GM10248 (cell line): ENCODE measurements at regions not wholly inside any gene's neighbourhood (a gene's known extent, or its start where the extent isn't known, plus 50 kb on each side); places are given as distances from the start of the nearest gene placed in this dataset.

ENCODE experiments used
- CTCF ChIA-PET: fragments of 300-600 bp; sonication (Branson Sonifier 250); formaldehyde crosslinking; extraction: SDS; loops from one replicate; lab custom pipeline; 2021; ENCODE audit warnings: antibody characterized with exemption; lab: Yijun Ruan, JAX
- POLR2A ChIA-PET: fragments of 350-650 bp; sonication (Branson Sonifier 250); formaldehyde crosslinking; extraction: SDS; loops from one replicate; lab custom pipeline; 2020; ENCODE audit warnings: antibody characterized with exemption; lab: Yijun Ruan, JAX
- DNase-seq: peaks from one replicate; pipeline ENCODE4 v3.0.0; 2012; ENCODE audit errors: extremely low spot score
- TF ChIP-seq, protein P1 (sequence below): IDR thresholded peaks from 2 replicates; pipeline ENCODE4 v1.5.1; 2012; ENCODE audit warnings: mild to moderate bottlenecking, low read depth; ENCODE audit errors: extremely low read depth, missing control alignments, control extremely low read depth

DNA sequence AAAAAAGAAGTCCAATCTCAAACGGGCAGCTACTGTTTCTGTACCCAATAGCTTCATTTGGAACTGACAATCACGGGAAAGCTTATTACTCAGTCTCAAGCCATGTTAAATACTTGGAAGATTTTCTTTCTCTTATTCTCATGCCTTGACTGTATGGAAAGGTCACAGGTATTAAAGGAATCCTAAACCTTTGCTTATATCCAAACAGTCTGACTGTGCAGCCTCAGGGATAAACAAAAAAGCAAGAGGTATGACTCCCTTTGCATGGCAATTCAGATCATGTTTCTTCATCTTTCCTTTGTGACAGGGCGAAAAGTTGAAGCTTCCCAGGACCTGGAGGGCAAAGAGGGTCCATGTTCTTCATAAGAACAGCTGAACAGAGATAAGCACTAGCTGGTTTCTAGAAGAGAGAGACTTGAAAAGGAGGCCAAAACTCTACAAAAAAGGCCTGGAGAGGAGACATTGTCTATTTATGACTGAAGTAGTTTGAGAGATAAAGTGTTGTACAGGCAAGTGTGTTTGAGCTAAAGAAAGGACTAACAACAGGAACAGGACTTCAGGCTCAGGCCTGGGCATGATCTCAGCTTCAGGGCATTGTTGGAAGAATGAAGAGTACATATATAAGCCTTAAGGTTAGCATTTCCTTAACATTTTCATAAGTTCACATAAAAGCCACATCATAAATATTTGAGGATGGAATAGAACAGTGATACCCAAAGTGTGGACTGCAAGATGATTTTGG, 231.0 kb upstream of the THRB start:
- CTCF ChIA-PET, result interaction anchor here (0.9 to 1.5 kb wide), 4 partner anchors 11 to 28 kb away, joined by 3 read pairs; no protein-coding TSS in a partner anchor
- no peak for DNase-seq

DNA sequence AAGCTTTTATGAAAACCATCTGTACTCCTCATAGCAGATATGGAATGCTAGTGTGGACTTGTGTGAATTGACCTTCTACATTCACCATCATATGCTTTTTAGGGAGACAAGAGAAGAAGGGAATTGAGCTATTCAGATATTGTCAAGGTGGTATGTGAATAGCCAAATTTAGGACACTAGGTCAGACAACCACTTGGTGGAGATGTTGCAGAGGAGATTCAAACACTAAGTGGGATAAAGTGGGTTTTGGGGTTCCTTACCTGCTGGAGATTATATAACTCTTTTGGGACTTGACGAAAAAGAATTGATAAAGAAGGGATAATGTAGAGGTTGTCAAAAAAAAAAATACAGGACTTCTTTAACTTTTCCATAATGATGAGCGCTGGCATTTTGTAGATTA, 231.8 kb upstream of the THRB start:
- DNase-seq, result no peak
- ChIA-PET CTCF (interaction anchor here (0.9 to 1.5 kb wide), 5 partner anchors 10 to 27 kb away, joined by 3 read pairs; no protein-coding TSS in a partner anchor), POLR2A (no interaction called here)
- TF ChIP-seq, protein P1, sequence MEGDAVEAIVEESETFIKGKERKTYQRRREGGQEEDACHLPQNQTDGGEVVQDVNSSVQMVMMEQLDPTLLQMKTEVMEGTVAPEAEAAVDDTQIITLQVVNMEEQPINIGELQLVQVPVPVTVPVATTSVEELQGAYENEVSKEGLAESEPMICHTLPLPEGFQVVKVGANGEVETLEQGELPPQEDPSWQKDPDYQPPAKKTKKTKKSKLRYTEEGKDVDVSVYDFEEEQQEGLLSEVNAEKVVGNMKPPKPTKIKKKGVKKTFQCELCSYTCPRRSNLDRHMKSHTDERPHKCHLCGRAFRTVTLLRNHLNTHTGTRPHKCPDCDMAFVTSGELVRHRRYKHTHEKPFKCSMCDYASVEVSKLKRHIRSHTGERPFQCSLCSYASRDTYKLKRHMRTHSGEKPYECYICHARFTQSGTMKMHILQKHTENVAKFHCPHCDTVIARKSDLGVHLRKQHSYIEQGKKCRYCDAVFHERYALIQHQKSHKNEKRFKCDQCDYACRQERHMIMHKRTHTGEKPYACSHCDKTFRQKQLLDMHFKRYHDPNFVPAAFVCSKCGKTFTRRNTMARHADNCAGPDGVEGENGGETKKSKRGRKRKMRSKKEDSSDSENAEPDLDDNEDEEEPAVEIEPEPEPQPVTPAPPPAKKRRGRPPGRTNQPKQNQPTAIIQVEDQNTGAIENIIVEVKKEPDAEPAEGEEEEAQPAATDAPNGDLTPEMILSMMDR, result no peak

More for the DNA sequence above, 231.0 kb upstream of the THRB start:
- TF ChIP-seq, protein P1, result no peak
- POLR2A ChIA-PET, result no interaction called here

- ChIA-PET CTCF (interaction anchor here (1.0 kb wide), 1 partner anchor 31 kb away, joined by 4 read pairs; no protein-coding TSS in a partner anchor), POLR2A (no interaction called here)
- DNase-seq, result no peak
- TF ChIP-seq, protein P1, result no peak
Measured at GRCh38 chr3:24730173-24730572, 235.5 kb upstream of the THRB start.

- TF ChIP-seq, protein P1, result no peak
- POLR2A ChIA-PET, result no interaction called here
- CTCF ChIA-PET, result interaction anchor here (0.9 to 1.1 kb wide), 3 partner anchors 9 to 24 kb away, joined by 3 to 4 read pairs (median 3); no protein-coding TSS in a partner anchor
- no peak for DNase-seq
Measured at GRCh38 chr3:24734019-24734418, 239.4 kb upstream of the THRB start.

GRCh38 chr3:24736701-24737100, 242.1 kb upstream of the THRB start:
- DNase-seq, result no peak
- ChIA-PET POLR2A (no interaction called here), CTCF (interaction anchor here (1.1 kb wide), 1 partner anchor 10 kb away, joined by 3 read pairs; no protein-coding TSS in a partner anchor)
- TF ChIP-seq, protein P1, result no peak

DNA sequence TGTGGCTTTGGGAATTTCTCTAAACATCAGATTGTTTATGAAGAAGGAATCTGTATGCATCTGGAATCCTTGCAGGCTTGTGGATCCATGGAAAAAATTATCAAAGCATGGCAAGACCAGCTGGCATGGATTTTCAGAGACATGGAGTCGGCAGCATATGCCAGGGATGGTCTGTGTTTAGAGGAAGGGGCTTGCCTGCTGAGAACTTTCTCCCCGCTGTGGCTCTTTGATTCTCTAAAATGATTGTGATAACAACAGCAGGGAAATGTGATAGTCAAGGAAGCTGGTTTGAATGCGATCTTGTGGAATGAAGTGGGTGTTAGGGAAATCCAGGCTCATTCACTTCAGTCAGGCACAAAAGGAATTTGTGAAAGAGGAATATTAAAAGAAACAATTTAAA, 245.7 kb upstream of the THRB start:
- POLR2A ChIA-PET, result no interaction called here
- CTCF ChIA-PET, result no interaction called here
- TF ChIP-seq, protein P1, result no peak
- no peak for DNase-seq
